ENCODE measurements at regions not wholly inside any gene's neighbourhood (a gene's known extent, or its start where the extent isn't known, plus 50 kb on each side); places are given as distances from the start of the nearest gene placed in this dataset.

GRCh38 chr10:2392145-2392812 lies 655.0 kb upstream of the ADARB2 start:
- TF ChIP-seq, protein P1, sequence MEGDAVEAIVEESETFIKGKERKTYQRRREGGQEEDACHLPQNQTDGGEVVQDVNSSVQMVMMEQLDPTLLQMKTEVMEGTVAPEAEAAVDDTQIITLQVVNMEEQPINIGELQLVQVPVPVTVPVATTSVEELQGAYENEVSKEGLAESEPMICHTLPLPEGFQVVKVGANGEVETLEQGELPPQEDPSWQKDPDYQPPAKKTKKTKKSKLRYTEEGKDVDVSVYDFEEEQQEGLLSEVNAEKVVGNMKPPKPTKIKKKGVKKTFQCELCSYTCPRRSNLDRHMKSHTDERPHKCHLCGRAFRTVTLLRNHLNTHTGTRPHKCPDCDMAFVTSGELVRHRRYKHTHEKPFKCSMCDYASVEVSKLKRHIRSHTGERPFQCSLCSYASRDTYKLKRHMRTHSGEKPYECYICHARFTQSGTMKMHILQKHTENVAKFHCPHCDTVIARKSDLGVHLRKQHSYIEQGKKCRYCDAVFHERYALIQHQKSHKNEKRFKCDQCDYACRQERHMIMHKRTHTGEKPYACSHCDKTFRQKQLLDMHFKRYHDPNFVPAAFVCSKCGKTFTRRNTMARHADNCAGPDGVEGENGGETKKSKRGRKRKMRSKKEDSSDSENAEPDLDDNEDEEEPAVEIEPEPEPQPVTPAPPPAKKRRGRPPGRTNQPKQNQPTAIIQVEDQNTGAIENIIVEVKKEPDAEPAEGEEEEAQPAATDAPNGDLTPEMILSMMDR (IDR thresholded peaks at IDR 0.05): no peak
- no peak for TF ChIP-seq POLR2A (IDR thresholded peaks at IDR 0.05)
